GM19372 (cell line): ENCODE measurements at regions not wholly inside any gene's neighbourhood (a gene's known extent, or its start where the extent isn't known, plus 50 kb on each side); places are given as distances from the start of the nearest gene placed in this dataset.

Experiments used
- ATAC-seq: cut with Tn5 transposase; IDR thresholded peaks from one replicate; pipeline ENCODE4 v1.9.1; 2021; ENCODE audit warnings: mild to moderate bottlenecking, low read depth, moderate library complexity; ENCODE audit not compliant: unreplicated experiment

DNA sequence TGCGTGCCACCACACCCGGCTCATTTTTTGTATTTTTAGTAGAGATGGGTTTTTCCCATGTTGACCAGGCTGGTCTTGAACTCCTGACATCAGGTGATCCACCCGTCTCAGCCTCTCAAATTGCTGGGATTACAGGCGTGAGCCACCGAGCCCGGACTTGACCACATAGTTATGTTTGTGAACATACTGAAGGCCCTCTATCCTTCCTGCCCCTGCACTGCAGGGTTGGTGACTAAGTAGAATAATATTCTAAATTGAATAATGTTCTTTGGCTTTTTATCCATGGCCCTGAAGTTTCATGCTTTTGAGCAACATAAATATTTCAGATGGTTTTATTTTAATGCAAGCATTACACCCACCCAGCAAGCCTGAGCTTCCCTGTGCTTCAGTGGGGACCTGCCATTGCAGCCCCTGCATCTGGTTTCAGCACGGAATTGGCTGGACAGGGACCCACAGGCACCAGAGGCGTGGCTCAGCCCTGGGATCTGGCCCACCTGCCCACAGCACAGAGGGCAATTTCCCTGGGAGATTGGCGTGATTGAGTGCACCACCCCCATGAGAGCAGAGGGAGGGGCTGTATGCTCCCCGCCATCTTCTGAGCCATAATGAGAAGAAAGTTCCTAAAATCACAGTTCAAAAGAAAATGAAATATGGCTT, 460.5 kb downstream of the BRD1 start:
- no peak for ATAC-seq

DNA sequence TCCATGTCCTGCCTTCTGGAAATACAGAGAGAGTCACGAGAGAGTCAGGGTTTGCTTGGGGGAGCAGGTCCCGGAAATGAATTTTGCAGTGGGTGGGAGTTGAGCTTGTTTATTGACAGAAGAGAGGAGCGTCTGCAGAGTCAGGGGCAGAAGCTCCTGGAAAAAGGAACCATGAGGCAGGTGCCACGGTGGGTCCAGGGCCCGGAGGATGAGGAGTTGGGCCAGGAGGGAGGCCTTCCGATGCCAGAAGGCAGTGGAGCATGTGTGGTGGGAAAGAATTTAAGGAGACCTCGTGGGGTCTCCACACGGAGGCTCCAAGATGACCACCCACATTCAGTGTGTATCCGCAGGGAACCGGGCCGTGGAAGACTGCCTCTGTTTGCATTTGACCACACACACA, 461.2 kb downstream of the BRD1 start:
- ATAC-seq = no peak

DNA sequence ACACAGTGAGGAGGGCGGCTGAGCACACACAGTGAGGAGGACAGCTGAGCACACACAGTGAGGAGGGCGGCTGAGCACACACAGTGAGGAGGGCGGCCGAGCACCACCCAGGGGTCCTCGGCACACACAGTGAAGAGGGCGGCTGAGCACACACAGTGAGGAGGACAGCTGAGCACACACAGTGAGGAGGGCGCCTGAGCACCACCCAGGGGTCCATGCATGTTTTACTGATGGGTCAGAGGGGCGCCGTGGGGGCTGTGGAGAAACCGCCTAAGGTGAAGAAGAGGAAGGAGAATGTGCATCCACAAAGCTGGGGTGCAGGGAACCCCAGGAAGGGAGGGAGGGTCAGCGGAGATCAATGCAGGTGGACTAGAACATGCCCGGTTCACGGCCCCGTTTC, 461.8 kb downstream of the BRD1 start:
- ATAC-seq = no peak

GRCh38 chr22:49365191-49365837, 462.4 kb downstream of the BRD1 start:
- no peak for ATAC-seq

DNA sequence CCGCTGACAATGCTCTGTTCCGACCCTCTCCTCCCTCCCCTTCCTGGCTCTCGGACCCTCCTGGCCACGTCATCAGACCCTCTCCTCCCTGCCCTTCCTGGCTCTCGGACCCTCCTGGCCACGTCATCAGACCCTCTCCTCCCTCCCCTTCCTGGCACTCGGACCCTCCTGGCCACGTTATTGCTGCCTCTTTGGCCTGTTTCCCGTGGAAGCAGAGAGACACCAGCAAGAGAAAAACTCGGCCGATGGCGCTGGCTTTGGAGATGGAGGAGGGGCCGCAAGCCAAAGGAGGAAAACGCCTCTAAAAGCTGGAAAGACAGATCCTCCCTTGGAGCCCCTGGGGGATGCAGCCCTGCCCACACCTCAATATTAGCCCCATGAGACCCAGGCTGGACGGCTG, 463.3 kb downstream of the BRD1 start:
- ATAC-seq = no peak

GRCh38 chr22:49363526-49364230, 464.0 kb downstream of the BRD1 start:
- ATAC-seq = no peak

DNA sequence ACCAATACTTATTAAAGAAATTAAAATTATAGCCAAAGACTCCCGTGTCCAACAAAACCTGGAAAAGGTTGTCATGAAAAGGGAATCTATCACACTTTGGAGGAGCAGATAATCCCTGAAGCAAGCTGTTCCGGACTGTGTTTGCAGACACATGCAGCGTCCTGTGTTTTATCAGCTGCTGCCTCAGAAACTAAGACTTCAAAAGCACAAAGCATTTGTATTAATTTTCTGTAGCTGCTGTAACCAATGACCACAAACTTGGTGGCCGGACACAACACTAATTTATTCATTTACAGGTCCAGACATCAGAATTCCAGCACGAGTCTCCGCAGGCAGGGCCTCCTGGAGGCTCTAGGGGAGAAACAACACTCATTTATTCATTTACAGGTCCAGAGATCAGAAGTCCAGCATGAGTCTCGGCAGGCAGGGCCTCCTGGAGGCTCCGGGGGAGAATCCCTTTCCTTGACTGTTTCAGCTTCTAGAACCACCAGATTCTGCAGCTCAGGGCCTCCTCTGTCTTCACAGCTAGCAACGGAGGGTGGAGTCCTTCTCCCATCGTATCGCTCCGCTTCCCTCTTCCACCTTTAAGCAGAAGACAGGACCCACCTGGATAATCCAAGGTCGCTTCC, 465.3 kb downstream of the BRD1 start:
- no peak for ATAC-seq

DNA sequence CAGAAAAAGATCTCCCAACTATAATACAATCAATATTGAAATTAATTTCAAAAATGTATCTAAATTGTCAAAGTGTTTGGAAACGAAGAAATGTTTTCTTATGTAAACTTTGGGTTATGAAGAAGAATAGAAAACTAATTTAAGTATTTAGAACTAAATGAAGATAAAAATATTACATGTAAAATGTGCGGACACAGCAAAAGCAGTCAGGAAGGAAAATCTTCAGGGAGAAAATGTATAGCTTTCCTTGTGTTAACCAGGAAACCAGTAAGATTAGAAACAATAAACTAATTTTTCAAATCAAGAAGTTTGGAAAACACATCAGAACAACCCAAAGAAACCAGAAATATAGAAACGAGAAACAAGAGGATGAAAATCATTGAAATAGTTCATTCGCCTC, 466.5 kb downstream of the BRD1 start:
- ATAC-seq = no peak

- ATAC-seq = no peak
Measured at GRCh38 chr22:49360746-49361145, 466.9 kb downstream of the BRD1 start.

DNA sequence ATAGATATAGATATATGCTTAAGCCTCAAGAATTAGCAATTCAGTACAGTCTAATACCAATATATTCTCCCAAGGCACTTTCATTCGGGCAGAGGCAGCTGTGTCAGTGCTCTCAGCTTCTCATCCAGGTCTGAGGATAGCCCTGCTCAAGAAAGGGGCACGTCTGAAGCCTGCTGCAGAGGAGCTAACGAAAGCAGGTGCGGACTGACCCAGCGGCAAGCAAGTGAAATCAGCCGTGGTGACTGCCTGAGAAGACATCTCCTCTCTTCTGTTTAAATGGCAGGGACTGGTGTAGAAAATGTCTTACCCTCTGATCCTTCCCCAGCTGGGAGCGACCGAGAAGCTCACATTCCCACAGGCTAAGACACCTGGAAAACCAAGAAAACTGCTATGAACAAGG, 468.6 kb downstream of the BRD1 start:
- no peak for ATAC-seq

GRCh38 chr22:49357661-49358440, 469.8 kb downstream of the BRD1 start:
- ATAC-seq = no peak

DNA sequence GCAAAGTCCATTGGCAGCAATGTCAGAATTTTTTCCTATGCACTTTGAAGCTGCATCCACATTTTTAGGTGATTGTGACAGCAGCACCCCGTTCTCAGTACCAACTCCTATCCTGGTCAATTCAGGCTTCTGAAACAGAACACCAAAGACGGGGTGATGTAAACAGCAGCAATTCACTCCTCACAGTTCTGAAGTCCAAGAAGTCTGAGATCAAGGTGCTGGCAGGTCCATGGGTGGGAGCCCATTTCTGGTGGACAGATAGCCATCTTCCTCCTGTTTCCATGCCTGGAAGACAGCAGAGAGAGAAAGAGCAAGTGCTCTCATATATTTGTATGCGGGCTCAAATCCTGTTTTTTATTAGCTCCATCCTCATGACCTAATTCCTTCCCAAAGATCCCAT, 471.2 kb downstream of the BRD1 start:
- no peak for ATAC-seq

- no peak for ATAC-seq
Measured at GRCh38 chr22:49355211-49355920, 472.3 kb downstream of the BRD1 start.

DNA sequence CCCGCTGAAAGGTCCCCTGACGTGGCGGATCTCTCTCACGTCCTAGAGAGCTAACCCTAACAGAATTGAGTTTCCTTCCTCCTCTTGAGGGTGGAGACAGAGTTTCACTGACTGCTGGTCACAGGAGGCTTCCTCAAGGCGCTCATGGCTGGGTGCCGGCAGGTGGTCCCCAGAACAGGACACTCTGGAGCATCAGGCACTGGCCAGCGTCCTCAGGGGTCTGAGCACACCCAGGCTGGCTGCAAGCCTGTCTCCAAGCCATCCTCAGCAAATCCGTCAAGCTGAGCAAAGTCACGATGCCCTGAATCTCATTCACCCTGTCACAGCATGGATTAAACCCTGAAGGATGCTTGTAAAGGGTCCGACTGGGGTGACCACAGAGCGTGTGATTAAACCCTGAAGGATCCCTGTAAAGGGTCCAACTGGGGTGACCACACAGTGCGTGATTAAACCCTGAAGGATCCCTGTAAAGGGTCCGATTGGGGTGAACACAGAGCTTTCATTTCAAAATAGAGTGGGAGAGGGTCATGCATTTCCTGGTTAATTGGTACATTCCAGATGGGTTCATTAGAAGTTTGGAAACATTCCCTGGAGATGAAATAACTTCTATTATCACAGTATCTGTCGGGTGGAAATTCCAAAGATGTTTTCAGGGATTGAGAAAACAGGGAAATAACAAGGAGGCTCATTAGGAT, 473.0 kb downstream of the BRD1 start:
- no peak for ATAC-seq

DNA sequence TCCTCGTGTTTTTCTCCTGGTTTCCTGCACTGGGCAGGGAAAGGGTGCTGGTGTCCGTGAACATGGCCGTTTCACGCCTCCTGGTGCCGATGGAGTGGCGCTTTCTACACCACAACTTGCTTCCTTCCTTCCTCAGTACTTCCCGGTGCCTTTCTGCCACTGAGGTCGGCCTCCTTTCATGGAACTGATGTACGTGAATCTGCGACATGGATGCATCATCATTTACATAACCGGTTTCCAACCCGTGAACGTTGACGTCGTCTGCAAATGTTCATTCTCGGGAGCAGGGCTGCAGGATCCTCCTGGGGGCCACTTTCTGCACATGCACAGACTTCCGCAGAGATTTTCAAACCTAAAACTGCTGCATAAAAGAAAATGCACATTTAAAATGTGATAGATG, 474.4 kb downstream of the BRD1 start:
- no peak for ATAC-seq

- ATAC-seq = no peak
Measured at GRCh38 chr22:49352361-49353169, 475.1 kb downstream of the BRD1 start.

DNA sequence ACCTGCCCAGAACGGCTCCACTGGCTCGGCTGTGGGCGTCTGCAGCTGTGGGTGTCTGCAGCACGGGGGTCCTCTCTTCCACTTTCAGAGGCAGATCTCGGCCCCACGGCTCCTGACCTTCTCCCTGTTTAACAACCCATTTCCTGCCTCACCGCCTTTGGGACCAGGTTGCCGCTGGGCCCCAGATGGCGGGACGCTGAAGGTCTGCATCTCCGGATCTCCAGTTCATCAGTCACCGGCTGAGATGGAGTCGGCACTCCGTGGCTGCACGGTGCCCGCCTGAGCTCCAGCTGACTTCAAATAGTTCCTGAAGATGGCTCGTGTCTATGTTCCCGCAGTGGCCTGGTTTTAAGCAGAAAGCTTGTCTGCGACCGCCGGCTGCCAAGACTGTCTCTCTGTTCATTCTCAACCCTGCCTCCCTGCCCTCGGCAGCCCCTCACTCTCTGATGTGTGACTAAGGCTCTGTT, 475.9 kb downstream of the BRD1 start:
- ATAC-seq = no peak

- ATAC-seq = no peak
Measured at GRCh38 chr22:49350441-49351121, 477.1 kb downstream of the BRD1 start.
